OCI-M1 (cell line): ENCODE measurements at regions not wholly inside any gene's neighbourhood (a gene's known extent, or its start where the extent isn't known, plus 50 kb on each side); places are given as distances from the start of the nearest gene placed in this dataset.

Experiments
- DNase-seq: peaks from one replicate; lab custom pipeline; 2025; lab: John Stamatoyannopoulos, UW

- DNase-seq, result no peak
Observed at GRCh38 chr5:1706021-1706420, 93.6 kb downstream of the MRPL36 start.

- no peak for DNase-seq
Observed at GRCh38 chr5:1704676-1705075, 95.0 kb downstream of the MRPL36 start.

- no peak for DNase-seq
Observed at GRCh38 chr5:1704266-1704665, 95.4 kb downstream of the MRPL36 start.

GRCh38 chr5:1703352-1704050, 96.1 kb downstream of the MRPL36 start:
- no peak for DNase-seq

- DNase-seq, result no peak
Observed at GRCh38 chr5:1702318-1702717, 97.3 kb downstream of the MRPL36 start.

- DNase-seq, result no peak
Observed at GRCh38 chr5:1701884-1702283, 97.8 kb downstream of the MRPL36 start.

GRCh38 chr5:1701216-1701864, 98.3 kb downstream of the MRPL36 start:
- DNase-seq, result no peak

- no peak for DNase-seq
Observed at GRCh38 chr5:1699394-1699793, 100.2 kb downstream of the MRPL36 start.

GRCh38 chr5:1698589-1699316, 100.9 kb downstream of the MRPL36 start:
- DNase-seq, result no peak

GRCh38 chr5:1692381-1692780, 107.3 kb downstream of the MRPL36 start:
- no peak for DNase-seq

GRCh38 chr5:1687301-1687970, 112.2 kb downstream of the MRPL36 start:
- DNase-seq, result no peak

- no peak for DNase-seq
Observed at GRCh38 chr5:1686016-1686802, 113.4 kb downstream of the MRPL36 start.

- DNase-seq, result no peak
Observed at GRCh38 chr5:1685066-1685465, 114.6 kb downstream of the MRPL36 start.

- DNase-seq, result no peak
Observed at GRCh38 chr5:1681955-1682354, 117.7 kb downstream of the MRPL36 start.

GRCh38 chr5:1673042-1673677, 126.5 kb downstream of the MRPL36 start:
- peak; percentile 84 for DNase-seq

GRCh38 chr5:1672396-1672795, 127.2 kb downstream of the MRPL36 start:
- DNase-seq, result no peak

GRCh38 chr5:1671351-1671750, 128.3 kb downstream of the MRPL36 start:
- DNase-seq, result no peak

GRCh38 chr5:1670351-1670750, 129.3 kb downstream of the MRPL36 start:
- DNase-seq, result no peak

GRCh38 chr5:1669276-1670155, 130.1 kb downstream of the MRPL36 start:
- DNase-seq, result no peak

- no peak for DNase-seq
Observed at GRCh38 chr5:1668141-1668721, 131.4 kb downstream of the MRPL36 start.
